H1 (cell line): ENCODE measurements at regions not wholly inside any gene's neighbourhood (a gene's known extent, or its start where the extent isn't known, plus 50 kb on each side); places are given as distances from the start of the nearest gene placed in this dataset.

Experiments used
- CTCF ChIA-PET: fragments of 300-600 bp; sonication (Branson Sonifier 250); formaldehyde crosslinking; loops from one replicate; lab custom pipeline; 2021; ENCODE audit not compliant: partially characterized antibody; lab: Charles Lee
- POLR2A ChIA-PET: fragments of 300-600 bp; sonication (Branson Sonifier 250); formaldehyde crosslinking; loops from one replicate; lab custom pipeline; 2021; ENCODE audit warnings: inconsistent platforms; ENCODE audit not compliant: partially characterized antibody; lab: Charles Lee
- DNase-seq, 2 experiments: peaks; one replicate each; pipeline versions ENCODE4 v3.0.0 to v3.0.0-alpha.2; 2010 to 2022; ENCODE audit warnings: low spot score in 2 of 2, low read depth in 1 of 2, mixed read lengths in 1 of 2
- FAIRE-seq: peaks from 2 replicates; lab custom pipeline; 2011; peaks lifted over from hg19 to GRCh38; lab: Jason Lieb, UNC
- H2AFZ ChIP-seq: 2 replicates; pipeline ENCODE4 v1.8.1; 2012; ENCODE audit warnings: low read length, inconsistent platforms
- H2AK5ac ChIP-seq: 2 replicates; pipeline ENCODE4 v1.6.1; 2013; ENCODE audit warnings: low read depth, low read length
- H2BK120ac ChIP-seq: replicated peaks from 2 replicates; pipeline ENCODE3; 2013; ENCODE audit warnings: low read depth, low read length, inconsistent platforms
- H2BK12ac ChIP-seq: 2 replicates; pipeline ENCODE4 v1.6.1; 2013; ENCODE audit warnings: low read depth, low read length
- H2BK15ac ChIP-seq: 2 replicates; pipeline ENCODE4 v1.6.1; 2013; ENCODE audit warnings: low read length
- H2BK20ac ChIP-seq: 2 replicates; pipeline ENCODE4 v1.6.1; 2013; ENCODE audit warnings: low read length
- H2BK5ac ChIP-seq: 2 replicates; pipeline ENCODE4 v1.6.1; 2013; ENCODE audit warnings: low read depth, low read length
- H3K14ac ChIP-seq: 2 replicates; pipeline ENCODE4 v1.6.1; 2013; ENCODE audit warnings: inconsistent platforms; ENCODE audit not compliant: insufficient read length
- H3K18ac ChIP-seq: 2 replicates; pipeline ENCODE4 v1.6.1; 2013; ENCODE audit warnings: low read length; ENCODE audit errors: extremely low read depth
- H3K23ac ChIP-seq: 2 replicates; pipeline ENCODE4 v1.6.1; 2013; ENCODE audit warnings: inconsistent platforms; ENCODE audit not compliant: insufficient read length
- H3K23me2 ChIP-seq: 2 replicates; pipeline ENCODE4 v1.6.1; 2013; ENCODE audit warnings: low read depth, low read length
- H3K27ac ChIP-seq: 2 replicates; pipeline ENCODE4 v1.6.1; 2011; ENCODE audit warnings: low read depth, low read length, inconsistent platforms
- H3K27me3 ChIP-seq, 4 experiments: replicated peaks in 1 of 4; 1 replicate in 1 of 4; 2 replicates in 3 of 4; pipeline versions ENCODE4 v1.6.1 to v1.8.1; 2011 to 2013; ENCODE audit warnings: low read length in 3 of 4, mild to moderate bottlenecking in 3 of 4, inconsistent platforms in 2 of 4, mixed read lengths in 2 of 4, moderate library complexity in 1 of 4; ENCODE audit not compliant: control insufficient read depth in 3 of 4, insufficient read depth in 3 of 4; ENCODE audit errors: extremely low read depth in 1 of 4
- H3K36me3 ChIP-seq, 4 experiments: 2 replicates each; pipeline versions ENCODE4 v1.6.1 to v1.8.1; 2011 to 2013; ENCODE audit warnings: mild to moderate bottlenecking in 4 of 4, low read length in 3 of 4, moderate library complexity in 2 of 4, control low read depth in 1 of 4, inconsistent platforms in 1 of 4; ENCODE audit not compliant: insufficient read depth in 4 of 4, control insufficient read depth in 2 of 4
- H3K4ac ChIP-seq: replicated peaks from 2 replicates; pipeline ENCODE3; 2013; ENCODE audit warnings: low read length, low read depth, mixed read lengths, inconsistent platforms; ENCODE audit not compliant: insufficient read length
- H3K4me1 ChIP-seq, 4 experiments: replicated peaks in 1 of 4; 1 replicate in 1 of 4; 2 replicates in 3 of 4; pipeline versions ENCODE4 v1.6.1 to v1.8.1; 2011 to 2013; ENCODE audit warnings: low read length in 3 of 4, inconsistent platforms in 2 of 4, mixed read lengths in 1 of 4; ENCODE audit not compliant: insufficient read depth in 4 of 4, control insufficient read depth in 3 of 4
- H3K4me2 ChIP-seq, 2 experiments: 2 replicates each; pipeline versions ENCODE4 v1.6.1 to v1.8.1; 2011 to 2013; ENCODE audit warnings: low read depth in 2 of 2, low read length in 2 of 2, control low read depth in 1 of 2, inconsistent platforms in 1 of 2, mild to moderate bottlenecking in 1 of 2; ENCODE audit not compliant: insufficient read depth in 1 of 2
- H3K4me3 ChIP-seq, 4 experiments: fragments of 200-600, 300-600 bp in 1 of 4; sonication (generic), shearing (Covaris generic), sonication (Bioruptor Twin) in 1 of 4; 2 replicates each; pipeline versions ENCODE4 v1.5.1 to v1.8.1; 2011 to 2016; ENCODE audit warnings: low read length in 4 of 4, low read depth in 3 of 4, control low read depth in 2 of 4, inconsistent platforms in 2 of 4, mild to moderate bottlenecking in 2 of 4, mixed read lengths in 1 of 4, moderate library complexity in 1 of 4; ENCODE audit not compliant: insufficient read depth in 2 of 4; ENCODE audit errors: extremely low read depth in 1 of 4
- H3K56ac ChIP-seq: replicated peaks from 2 replicates; pipeline ENCODE3; 2013; ENCODE audit warnings: low read depth, mild to moderate bottlenecking, mixed read lengths, low read length, inconsistent platforms; ENCODE audit not compliant: insufficient read length
- H3K79me1 ChIP-seq: 2 replicates; pipeline ENCODE4 v1.6.1; 2013; ENCODE audit warnings: low read depth, low read length, control low read depth
- H3K79me2 ChIP-seq, 2 experiments: 2 replicates each; pipeline versions ENCODE4 v1.6.1 to v1.8.1; 2012 to 2013; ENCODE audit warnings: low read length in 2 of 2, mild to moderate bottlenecking in 2 of 2, inconsistent platforms in 1 of 2; ENCODE audit not compliant: insufficient read depth in 2 of 2, control insufficient read depth in 1 of 2
- H3K9ac ChIP-seq, 4 experiments: replicated peaks in 1 of 4; 1 replicate in 1 of 4; 2 replicates in 3 of 4; pipeline versions ENCODE4 v1.6.1 to v1.8.1; 2011 to 2013; ENCODE audit warnings: low read depth in 3 of 4, low read length in 3 of 4, control low read depth in 2 of 4, mild to moderate bottlenecking in 2 of 4, moderate library complexity in 2 of 4, inconsistent platforms in 1 of 4; ENCODE audit errors: extremely low read depth in 1 of 4
- H3K9me3 ChIP-seq, 2 experiments: 2 replicates each; pipeline versions ENCODE4 v1.6.1 to v1.8.1; 2012 to 2013; ENCODE audit warnings: mild to moderate bottlenecking in 2 of 2, moderate library complexity in 2 of 2, control low read depth in 1 of 2, inconsistent platforms in 1 of 2, low read depth in 1 of 2, low read length in 1 of 2, mixed read lengths in 1 of 2; ENCODE audit not compliant: insufficient read depth in 2 of 2
- H4K20me1 ChIP-seq, 2 experiments: replicated peaks in 1 of 2; 2 replicates each; pipeline versions ENCODE3 to v1.8.1; 2011 to 2013; ENCODE audit warnings: inconsistent platforms in 2 of 2, low read length in 2 of 2, mild to moderate bottlenecking in 1 of 2; ENCODE audit not compliant: insufficient read depth in 2 of 2, control insufficient read depth in 1 of 2
- H4K5ac ChIP-seq: 2 replicates; pipeline ENCODE4 v1.6.1; 2013; ENCODE audit warnings: low read length, low read depth, mixed read lengths, inconsistent platforms; ENCODE audit not compliant: insufficient read length
- H4K8ac ChIP-seq: 2 replicates; pipeline ENCODE4 v1.8.0; 2013; ENCODE audit warnings: mild to moderate bottlenecking, moderate library complexity, low read length, inconsistent platforms; ENCODE audit not compliant: insufficient read depth; ENCODE audit errors: extremely low read depth
- H4K91ac ChIP-seq: replicated peaks from 2 replicates; pipeline ENCODE3; 2013; ENCODE audit warnings: low read length, mixed read lengths, inconsistent platforms; ENCODE audit not compliant: insufficient read length
- CHD2 ChIP-seq: IDR thresholded peaks from 2 replicates; pipeline ENCODE4 v1.6.1; 2012; ENCODE audit warnings: low read length, improper control_type of control experiment
- TAF7 ChIP-seq: optimal IDR thresholded peaks from 2 replicates; pipeline ENCODE3; 2011; ENCODE audit warnings: low read depth, mild to moderate bottlenecking, inconsistent platforms, low read length, moderate library complexity, borderline replicate concordance
- WGBS, 2 experiments: shearing (Covaris generic) in 1 of 2; methylation state at CpG; one replicate each; pipeline versions ENCODE4 v1.1.6 to v1.1.7; 2013 to 2015; ENCODE audit warnings: low lambda C conversion rate in 2 of 2, mixed read lengths in 2 of 2, inconsistent platforms in 1 of 2, low coverage in 1 of 2, missing lambda C conversion rate in 1 of 2; ENCODE audit not compliant: insufficient replicate concordance in 2 of 2, insufficient coverage in 1 of 2, insufficient read length in 1 of 2; ENCODE audit errors: extremely low coverage in 1 of 2, missing lambda C conversion rate in 1 of 2; 5-methylcytosine and 5-hydroxymethylcytosine counted together

- WGBS, 2 experiments = 94% methylated on average over 11 of the region's 11 CpGs; no CpG with 5 or more reads in 1 of the 2 experiments
- Histone ChIP-seq H4K8ac (no peak overlapping the region; the same call in 1 of the 2 replicates), H3K4me3 (no peak overlapping the region), H3K23me2 (no peaks in the 10 kb centered on the region), H3K9ac (no peak overlapping the region), H2BK5ac (no peak overlapping the region), H3K56ac (no peak overlapping the region), H3K18ac (no peak overlapping the region), H3K4ac (no peak overlapping the region), H3K23ac (no peak overlapping the region), H3K4me2 (no peak overlapping the region), H3K79me1 (no peaks in the 10 kb centered on the region), H3K9me3 (no peaks in the 10 kb centered on the region), H3K4me1 (peaks cover 0 to 9% (median 4%) of the 10 kb centered on the region in 4 experiments; a peak in 3 of 7 replicates), H3K27ac (no peak overlapping the region), H4K20me1 (no peaks in the 10 kb centered on the region), H2BK15ac (no peak overlapping the region), H2AFZ (no peak overlapping the region; the same call in 1 of the 2 replicates), H2BK12ac (no peak overlapping the region), H2BK20ac (no peak overlapping the region), H3K27me3 (no peaks in the 10 kb centered on the region), H4K91ac (no peak overlapping the region), H3K79me2 (no peaks in the 10 kb centered on the region), H2BK120ac (no peak overlapping the region), H2AK5ac (no peak overlapping the region), H3K14ac (no peak overlapping the region), H4K5ac (no peak overlapping the region), H3K36me3 (no peaks in the 10 kb centered on the region)
- no peak for FAIRE-seq
- DNase-seq = no peak
- POLR2A ChIA-PET = no interaction called here
- CTCF ChIA-PET = interaction anchor here (0.5 to 2.3 kb wide), 7 partner anchors 8 to 535 kb away, joined by 3 to 8 read pairs (median 4); no protein-coding TSS in a partner anchor
- no peak for TF ChIP-seq TAF7
- no peak for TF ChIP-seq CHD2
Measured at GRCh38 chr5:81834021-81834660, 83.2 kb upstream of the SSBP2 start.
